ENCODE measurements at regions not wholly inside any gene's neighbourhood (a gene's known extent, or its start where the extent isn't known, plus 50 kb on each side); places are given as distances from the start of the nearest gene placed in this dataset.

DNA sequence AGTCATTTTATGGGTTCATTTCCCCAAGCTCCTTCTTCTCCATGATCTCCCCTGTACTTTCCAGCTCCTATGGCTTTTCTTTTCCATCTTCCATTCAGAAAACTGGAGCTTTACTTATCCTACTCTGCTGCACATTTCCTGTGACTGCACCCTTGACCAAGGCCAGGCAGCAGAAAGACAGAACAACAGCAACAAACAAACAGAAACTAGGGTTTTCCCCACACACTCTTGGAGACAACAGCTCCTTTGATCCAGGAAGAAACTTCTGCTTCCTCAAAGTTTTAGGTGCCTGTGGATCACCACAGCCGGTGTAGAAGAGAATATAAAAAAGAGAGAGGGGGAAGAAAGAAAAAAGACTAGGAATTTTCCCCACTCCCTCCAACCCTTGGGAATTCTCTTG is 342.3 kb upstream of the CFAP20DC start:
- intact Hi-C loops (cut with DNase I; ENCODE audit: low total_unique reads) (no loop called here), in situ Hi-C loops (cut with MboI; ENCODE audit: low sequenced_read_pairs in 4 of 4) (no loop called here)
- DNase-seq (no peak), ATAC-seq (no peak)
- Histone ChIP-seq H3K9me3 (no peaks in the 10 kb centered on the region), H3K4me1 (no peaks in the 10 kb centered on the region), H3K27ac (no peak overlapping the region), H3K4me3 (no peak overlapping the region), H3K36me3 (no peaks in the 10 kb centered on the region), H3K27me3 (no peaks in the 10 kb centered on the region)
- no peak for TF ChIP-seq CTCF (IDR thresholded peaks at IDR 0.05 in 4 of 5, conservative IDR thresholded peaks at IDR 0.05 in 1 of 5)
- TF ChIP-seq POLR2A (IDR thresholded peaks at IDR 0.05) = no peak

DNA sequence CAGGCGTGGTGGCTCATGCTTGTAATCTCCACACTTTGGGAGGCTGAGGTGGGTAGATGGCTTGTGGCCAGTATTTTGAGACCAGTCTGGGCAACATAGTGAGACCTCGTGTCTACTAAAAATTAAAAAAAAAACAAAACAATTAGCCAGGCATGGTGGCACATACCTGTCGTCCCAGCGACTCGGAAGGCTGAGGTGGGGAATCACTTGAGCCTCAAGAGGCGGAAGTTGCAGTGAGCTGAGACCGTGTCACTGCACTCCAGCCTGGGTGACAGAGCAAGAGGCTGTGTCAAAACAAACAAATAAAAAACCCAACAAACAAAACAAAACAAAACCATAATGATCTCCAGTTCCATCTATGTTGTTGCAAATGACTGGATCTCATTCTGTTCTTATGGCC is 341.3 kb upstream of the CFAP20DC start:
- DNase-seq = no peak
- in situ Hi-C loops (cut with MboI; ENCODE audit: low sequenced_read_pairs in 4 of 4) = no loop called here
- no peak overlapping the region for H3K4me3 ChIP-seq
- no peaks in the 10 kb centered on the region for H3K4me1 ChIP-seq
- no peak for ATAC-seq
- TF ChIP-seq POLR2A (IDR thresholded peaks at IDR 0.05) (no peak), CTCF (IDR thresholded peaks at IDR 0.05 in 4 of 5, conservative IDR thresholded peaks at IDR 0.05 in 1 of 5) (no peak)
- no peaks in the 10 kb centered on the region for H3K36me3 ChIP-seq
- intact Hi-C loops (cut with DNase I; ENCODE audit: low total_unique reads) = no loop called here
- no peak overlapping the region for H3K27ac ChIP-seq
- no peaks in the 10 kb centered on the region for H3K9me3 ChIP-seq
- H3K27me3 ChIP-seq = no peaks in the 10 kb centered on the region

DNA sequence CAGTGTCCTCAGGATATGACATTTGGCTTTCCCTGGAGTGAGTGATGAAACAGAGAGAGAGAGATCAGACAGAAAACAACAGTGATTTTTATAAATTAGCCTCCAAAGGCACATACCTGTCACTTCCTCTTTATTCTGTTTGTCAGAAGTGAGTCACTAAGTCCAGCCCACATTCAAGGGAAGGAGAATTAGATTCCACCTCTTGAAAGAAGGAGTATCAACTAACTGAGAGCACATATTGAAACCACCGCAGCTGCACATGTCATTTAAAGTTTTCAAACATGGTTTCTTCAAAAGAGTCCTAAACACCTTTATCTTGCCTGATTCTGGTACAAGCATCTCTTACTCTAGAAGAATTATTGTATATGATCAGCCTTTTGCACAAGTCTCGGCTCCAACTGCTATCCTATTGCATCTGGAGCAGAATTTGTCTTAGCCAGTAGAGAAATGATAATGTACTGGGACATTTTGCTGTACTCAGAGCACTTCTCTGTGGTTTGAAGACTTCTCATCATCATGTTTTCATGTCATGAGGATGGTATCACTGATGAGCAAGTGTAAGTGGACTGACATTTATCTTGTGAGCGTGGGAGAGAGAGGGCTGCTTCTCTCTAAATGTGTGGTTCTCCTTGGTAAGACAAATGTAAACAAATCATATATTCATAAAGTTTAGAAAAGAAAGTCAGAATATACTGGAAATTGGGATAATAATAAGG is 338.9 kb upstream of the CFAP20DC start:
- in situ Hi-C loops (cut with MboI; ENCODE audit: low sequenced_read_pairs in 4 of 4) = no loop called here
- Histone ChIP-seq H3K4me1 (no peaks in the 10 kb centered on the region), H3K27ac (no peak overlapping the region), H3K27me3 (no peaks in the 10 kb centered on the region), H3K9me3 (no peaks in the 10 kb centered on the region), H3K4me3 (no peak overlapping the region), H3K36me3 (no peaks in the 10 kb centered on the region)
- no peak for ATAC-seq
- DNase-seq = no peak
- TF ChIP-seq POLR2A (IDR thresholded peaks at IDR 0.05) = no peak
- no peak for TF ChIP-seq CTCF (IDR thresholded peaks at IDR 0.05 in 4 of 5, conservative IDR thresholded peaks at IDR 0.05 in 1 of 5)
- intact Hi-C loops (cut with DNase I; ENCODE audit: low total_unique reads) = no loop called here

GRCh38 chr3:59386165-59386564 is 336.3 kb upstream of the CFAP20DC start:
- ATAC-seq = no peak
- H3K27me3 ChIP-seq = no peaks in the 10 kb centered on the region
- in situ Hi-C loops (cut with MboI; ENCODE audit: low sequenced_read_pairs in 4 of 4) = no loop called here
- H3K4me3 ChIP-seq = no peak overlapping the region
- DNase-seq = no peak
- no peak for TF ChIP-seq POLR2A (IDR thresholded peaks at IDR 0.05)
- TF ChIP-seq CTCF (IDR thresholded peaks at IDR 0.05 in 4 of 5, conservative IDR thresholded peaks at IDR 0.05 in 1 of 5) = no peak
- no peak overlapping the region for H3K27ac ChIP-seq
- intact Hi-C loops (cut with DNase I; ENCODE audit: low total_unique reads) = no loop called here
- H3K4me1 ChIP-seq = no peaks in the 10 kb centered on the region
- no peaks in the 10 kb centered on the region for H3K9me3 ChIP-seq
- H3K36me3 ChIP-seq = no peaks in the 10 kb centered on the region

GRCh38 chr3:59385547-59385946 is 335.7 kb upstream of the CFAP20DC start:
- DNase-seq (no peak), ATAC-seq (no peak)
- Histone ChIP-seq H3K36me3 (no peaks in the 10 kb centered on the region), H3K9me3 (no peaks in the 10 kb centered on the region), H3K27ac (no peak overlapping the region), H3K4me1 (no peaks in the 10 kb centered on the region), H3K4me3 (no peak overlapping the region), H3K27me3 (no peaks in the 10 kb centered on the region)
- intact Hi-C loops (cut with DNase I; ENCODE audit: low total_unique reads) (no loop called here), in situ Hi-C loops (cut with MboI; ENCODE audit: low sequenced_read_pairs in 4 of 4) (no loop called here)
- TF ChIP-seq POLR2A (IDR thresholded peaks at IDR 0.05) (no peak), CTCF (IDR thresholded peaks at IDR 0.05 in 4 of 5, conservative IDR thresholded peaks at IDR 0.05 in 1 of 5) (no peak)

Measured in gastrocnemius medialis (tissue), 4 donors.